HCT116 (cell line): ENCODE measurements at regions not wholly inside any gene's neighbourhood (a gene's known extent, or its start where the extent isn't known, plus 50 kb on each side); places are given as distances from the start of the nearest gene placed in this dataset.

Experiments
- ATAC-seq: fragments of 200-7000 bp; cut with Tn5 transposase; 2 replicates; pipeline ENCODE4 v1.9.1; 2020; ENCODE audit warnings: mild to moderate bottlenecking, moderate library complexity
- BruUV-seq: library from RNA; stranded (reverse); fragments of 400-500 nt; replicated peaks from 2 replicates; lab custom pipeline; 2021; lab: Mats Ljungman, UMichigan
- CTCF ChIA-PET: fragments of 300-600 bp; sonication (Branson Sonifier 250); formaldehyde crosslinking; loops from one replicate; lab custom pipeline; 2021; ENCODE audit warnings: antibody characterized with exemption; lab: Charles Lee
- POLR2A ChIA-PET: fragments of 300-600, 350-600 bp; sonication (Branson Sonifier 250); formaldehyde crosslinking; loops from one replicate; lab custom pipeline; 2021; ENCODE audit warnings: antibody characterized with exemption; lab: Charles Lee
- RAD21 ChIA-PET, 2 experiments: fragments of 300-600 bp; sonication (Branson Sonifier 250); formaldehyde crosslinking; loops; one replicate each; lab custom pipeline; 2023; ENCODE audit warnings: low total read pairs in 2 of 2; ENCODE audit not compliant: uncharacterized antibody in 2 of 2, unreplicated experiment in 2 of 2, low non-redundant PET in 1 of 2; lab: Charles Lee
- DNase-seq: peaks from one replicate; pipeline ENCODE4 v3.0.0-alpha.2; 2010; ENCODE audit warnings: low read depth, low spot score
- H2AFZ ChIP-seq: fragments of 200-600 bp; shearing (Covaris generic), sonication (generic); 2 replicates; pipeline ENCODE4 v1.6.1; 2017; ENCODE audit warnings: low read depth, mixed run types, mixed read lengths, antibody characterized with exemption, low read length; ENCODE audit not compliant: poor library complexity, severe bottlenecking
- H3K27ac ChIP-seq: 2 replicates; pipeline ENCODE4 v1.5.1; 2012; ENCODE audit warnings: low read depth, low read length
- H3K27me3 ChIP-seq: fragments of 200-600 bp; sonication (generic); 2 replicates; pipeline ENCODE4 v1.6.1; 2016; ENCODE audit warnings: mixed run types, low read length, mixed read lengths; ENCODE audit not compliant: insufficient read depth
- H3K36me3 ChIP-seq, 2 experiments: fragments of 200-500 bp in 1 of 2; fragments of 200-600 bp in 1 of 2; sonication (Bioruptor generic) in 1 of 2; sonication (generic) in 1 of 2; 2 replicates each; pipeline versions ENCODE4 v1.5.1 to v1.6.1; 2014 to 2016; ENCODE audit warnings: low read length in 2 of 2, inconsistent platforms in 1 of 2, mixed read lengths in 1 of 2, mixed run types in 1 of 2; ENCODE audit not compliant: insufficient read depth in 2 of 2, control insufficient read depth in 1 of 2
- H3K4me1 ChIP-seq, 2 experiments: fragments of 200-600 bp in 1 of 2; sonication (generic) in 1 of 2; 2 replicates each; pipeline versions ENCODE4 v1.5.1 to v1.6.1; 2012 to 2017; ENCODE audit warnings: low read length in 2 of 2, inconsistent platforms in 1 of 2, mild to moderate bottlenecking in 1 of 2, mixed read lengths in 1 of 2, mixed run types in 1 of 2, moderate library complexity in 1 of 2; ENCODE audit not compliant: insufficient read depth in 2 of 2, control insufficient read depth in 1 of 2
- H3K4me2 ChIP-seq: fragments of 200-600 bp; sonication (generic); 2 replicates; pipeline ENCODE4 v1.6.1; 2017; ENCODE audit warnings: mixed run types, low read length, mixed read lengths
- H3K4me3 ChIP-seq, 2 experiments: fragments of 200-600 bp in 1 of 2; sonication (generic) in 1 of 2; replicated peaks in 1 of 2; 2 replicates each; pipeline ENCODE4 v1.5.1; 2011 to 2016; ENCODE audit warnings: low read length in 2 of 2, control low read depth in 1 of 2, low read depth in 1 of 2, mild to moderate bottlenecking in 1 of 2, mixed read lengths in 1 of 2, mixed run types in 1 of 2
- H3K79me2 ChIP-seq: fragments of 200-600 bp; sonication (generic); 2 replicates; pipeline ENCODE4 v1.6.1; 2017; ENCODE audit warnings: mild to moderate bottlenecking, mixed run types, low read length, moderate library complexity, mixed read lengths; ENCODE audit not compliant: insufficient read depth
- H3K9ac ChIP-seq: fragments of 200-600 bp; sonication (generic); 2 replicates; pipeline ENCODE4 v1.6.1; 2016; ENCODE audit warnings: low read length, mixed read lengths
- H3K9me2 ChIP-seq: fragments of 200-600 bp; sonication (generic), shearing (Covaris generic); 2 replicates; pipeline ENCODE4 v1.6.1; 2017; ENCODE audit warnings: mixed run types, mild to moderate bottlenecking, moderate library complexity; ENCODE audit not compliant: insufficient read depth
- H3K9me3 ChIP-seq, 2 experiments: fragments of 200-500 bp in 1 of 2; fragments of 200-600 bp in 1 of 2; sonication (Bioruptor generic) in 1 of 2; sonication (generic) in 1 of 2; 2 replicates each; pipeline ENCODE4 v1.6.1; 2014 to 2017; ENCODE audit warnings: low read length in 2 of 2, mixed read lengths in 2 of 2, inconsistent platforms in 1 of 2, low read depth in 1 of 2, mild to moderate bottlenecking in 1 of 2, mixed run types in 1 of 2, moderate library complexity in 1 of 2; ENCODE audit not compliant: control insufficient read depth in 1 of 2, insufficient read depth in 1 of 2
- H4K20me1 ChIP-seq: fragments of 200-600 bp; sonication (generic), shearing (Covaris generic); 2 replicates; pipeline ENCODE4 v1.6.1; 2017; ENCODE audit warnings: mixed run types, mild to moderate bottlenecking, moderate library complexity; ENCODE audit not compliant: insufficient read depth
- CBX3 ChIP-seq: IDR thresholded peaks from 2 replicates; pipeline ENCODE4 v1.6.1; 2012; ENCODE audit warnings: low read depth
- EGR1 ChIP-seq: IDR thresholded peaks from 2 replicates; pipeline ENCODE4 v1.6.1; 2012; ENCODE audit warnings: low read depth
- ELF1 ChIP-seq: IDR thresholded peaks from 2 replicates; pipeline ENCODE4 v1.6.1; 2012; ENCODE audit warnings: low read depth, borderline replicate concordance
- EZH2 ChIP-seq: fragments of 200-600 bp; sonication (generic); IDR thresholded peaks from 2 replicates; pipeline ENCODE4 v1.6.1; 2017; ENCODE audit warnings: antibody characterized with exemption, mixed run types
- FOSL1 ChIP-seq: IDR thresholded peaks from 2 replicates; pipeline ENCODE4 v1.6.1; 2012; ENCODE audit warnings: low read depth
- JUND ChIP-seq: IDR thresholded peaks from 2 replicates; pipeline ENCODE4 v1.6.1; 2012
- MAX ChIP-seq: IDR thresholded peaks from 2 replicates; pipeline ENCODE4 v1.6.1; 2012
- POLR2AphosphoS5 ChIP-seq: IDR thresholded peaks from 2 replicates; pipeline ENCODE4 v1.6.1; 2011; ENCODE audit warnings: mild to moderate bottlenecking, low read depth, low read length, moderate library complexity
- SIN3A ChIP-seq: IDR thresholded peaks from 2 replicates; pipeline ENCODE4 v1.6.1; 2012; ENCODE audit warnings: low read depth
- SRF ChIP-seq: IDR thresholded peaks from 2 replicates; pipeline ENCODE4 v1.6.1; 2012; ENCODE audit warnings: low read depth
- TCF7L2 ChIP-seq: IDR thresholded peaks from 2 replicates; pipeline ENCODE4 v1.7.0; 2011; ENCODE audit warnings: borderline replicate concordance, inconsistent platforms; ENCODE audit not compliant: insufficient read depth, insufficient read length; ENCODE audit errors: extremely low read depth
- YY1 ChIP-seq: IDR thresholded peaks from 2 replicates; pipeline ENCODE4 v1.6.1; 2011; ENCODE audit warnings: low read length, low read depth, moderate library complexity, mild to moderate bottlenecking; ENCODE audit not compliant: insufficient replicate concordance; ENCODE audit errors: extremely low read depth
- ZFX ChIP-seq: fragments of 450-650 bp; IDR thresholded peaks from 2 replicates; pipeline ENCODE4 v1.6.1; 2017
- intact Hi-C: fragments of 100-400 bp; cut with micrococcal nuclease; formaldehyde crosslinking; loops from 2 replicates; pipeline ENCODE4 v1.10.0; 2022
- TF ChIP-seq, protein P1 (sequence below): IDR thresholded peaks from 2 replicates; pipeline ENCODE4 v1.6.1; 2012
- TF ChIP-seq, protein P2 (sequence below), 3 experiments: fragments of 200-600 bp in 1 of 3; sonication (generic) in 1 of 3; IDR thresholded peaks in 2 of 3; conservative IDR thresholded peaks in 1 of 3; 2 replicates each; pipeline ENCODE4 v1.5.1; 2012 to 2017; ENCODE audit warnings: low read depth in 2 of 3, low read length in 2 of 3, antibody characterized with exemption in 1 of 3, borderline replicate concordance in 1 of 3, control low read depth in 1 of 3, mild to moderate bottlenecking in 1 of 3, mixed read lengths in 1 of 3, mixed run types in 1 of 3, moderate library complexity in 1 of 3; ENCODE audit not compliant: insufficient read depth in 1 of 3

DNA sequence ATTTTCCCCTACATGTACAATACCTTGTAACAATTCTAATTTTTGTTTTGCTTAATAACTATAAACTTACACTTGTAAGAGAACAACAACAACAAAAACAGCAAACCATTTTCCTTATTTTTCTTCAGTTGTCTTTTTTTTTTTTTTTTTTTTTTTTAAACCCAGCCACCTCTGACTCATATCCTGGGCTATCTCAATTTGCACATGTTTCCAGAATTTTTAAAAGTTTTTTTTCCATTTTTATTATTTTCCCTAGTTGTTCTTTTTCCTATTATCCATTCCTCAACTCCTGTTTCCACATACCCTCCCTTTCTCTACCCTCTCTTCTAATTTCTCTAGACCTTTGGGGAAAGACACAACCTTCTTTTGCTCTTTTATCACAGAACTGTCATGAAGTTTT is 112.5 kb downstream of the EFEMP1 start:
- Histone ChIP-seq H3K27me3 (no peaks in the 10 kb centered on the region), H3K36me3 (no peaks in the 10 kb centered on the region), H3K79me2 (no peaks in the 10 kb centered on the region), H3K9me3 (no peaks in the 10 kb centered on the region), H3K9me2 (0 out of 2 replicates have a peak, but pooled peaks cover 4% of the 10 kb centered on the region), H3K4me3 (no peak overlapping the region), H3K27ac (no peak overlapping the region), H3K4me1 (no peaks in the 10 kb centered on the region), H3K4me2 (no peak overlapping the region), H4K20me1 (no peaks in the 10 kb centered on the region), H2AFZ (no peak overlapping the region), H3K9ac (no peak overlapping the region)
- ChIA-PET POLR2A (no interaction called here), RAD21 (no interaction called here), CTCF (no interaction called here)
- BruUV-seq = no TSS peak
- intact Hi-C loops = no loop called here
- no peak for ATAC-seq
- TF ChIP-seq JUND (no peak), MAX (no peak), SIN3A (no peak), POLR2AphosphoS5 (no peak), ZFX (no peak), FOSL1 (no peak)
- no peak for DNase-seq

GRCh38 chr2:55810622-55811020 is 113.0 kb downstream of the EFEMP1 start:
- Histone ChIP-seq H3K9me2 (0 out of 2 replicates have a peak, but pooled peaks cover 4% of the 10 kb centered on the region), H3K27ac (no peak overlapping the region), H3K27me3 (no peaks in the 10 kb centered on the region), H3K79me2 (no peaks in the 10 kb centered on the region), H3K36me3 (no peaks in the 10 kb centered on the region), H3K9me3 (no peaks in the 10 kb centered on the region), H3K4me2 (no peak overlapping the region), H3K4me3 (no peak overlapping the region), H3K9ac (no peak overlapping the region), H2AFZ (no peak overlapping the region), H4K20me1 (no peaks in the 10 kb centered on the region), H3K4me1 (no peaks in the 10 kb centered on the region)
- intact Hi-C loops = no loop called here
- BruUV-seq = no TSS peak
- no peak for TF ChIP-seq EGR1
- TF ChIP-seq ZFX = no peak
- TF ChIP-seq, protein P1, sequence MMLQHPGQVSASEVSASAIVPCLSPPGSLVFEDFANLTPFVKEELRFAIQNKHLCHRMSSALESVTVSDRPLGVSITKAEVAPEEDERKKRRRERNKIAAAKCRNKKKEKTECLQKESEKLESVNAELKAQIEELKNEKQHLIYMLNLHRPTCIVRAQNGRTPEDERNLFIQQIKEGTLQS = no peak
- TF ChIP-seq EZH2 = no peak
- no peak for TF ChIP-seq FOSL1
- no peak for TF ChIP-seq SIN3A
- TF ChIP-seq, protein P2, sequence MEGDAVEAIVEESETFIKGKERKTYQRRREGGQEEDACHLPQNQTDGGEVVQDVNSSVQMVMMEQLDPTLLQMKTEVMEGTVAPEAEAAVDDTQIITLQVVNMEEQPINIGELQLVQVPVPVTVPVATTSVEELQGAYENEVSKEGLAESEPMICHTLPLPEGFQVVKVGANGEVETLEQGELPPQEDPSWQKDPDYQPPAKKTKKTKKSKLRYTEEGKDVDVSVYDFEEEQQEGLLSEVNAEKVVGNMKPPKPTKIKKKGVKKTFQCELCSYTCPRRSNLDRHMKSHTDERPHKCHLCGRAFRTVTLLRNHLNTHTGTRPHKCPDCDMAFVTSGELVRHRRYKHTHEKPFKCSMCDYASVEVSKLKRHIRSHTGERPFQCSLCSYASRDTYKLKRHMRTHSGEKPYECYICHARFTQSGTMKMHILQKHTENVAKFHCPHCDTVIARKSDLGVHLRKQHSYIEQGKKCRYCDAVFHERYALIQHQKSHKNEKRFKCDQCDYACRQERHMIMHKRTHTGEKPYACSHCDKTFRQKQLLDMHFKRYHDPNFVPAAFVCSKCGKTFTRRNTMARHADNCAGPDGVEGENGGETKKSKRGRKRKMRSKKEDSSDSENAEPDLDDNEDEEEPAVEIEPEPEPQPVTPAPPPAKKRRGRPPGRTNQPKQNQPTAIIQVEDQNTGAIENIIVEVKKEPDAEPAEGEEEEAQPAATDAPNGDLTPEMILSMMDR (IDR thresholded peaks at IDR 0.05 in 2 of 3, conservative IDR thresholded peaks at IDR 0.05 in 1 of 3; ENCODE audit: borderline replicate concordance in 1 of 3, insufficient read depth in 1 of 3, low read depth in 2 of 3, low read length in 2 of 3) = no peak
- TF ChIP-seq ELF1 = no peak
- no peak for TF ChIP-seq CBX3
- TF ChIP-seq POLR2AphosphoS5 = no peak
- no peak for TF ChIP-seq TCF7L2
- no peak for TF ChIP-seq YY1
- no peak for TF ChIP-seq SRF
- CTCF ChIA-PET = no interaction called here
- no peak for ATAC-seq
- RAD21 ChIA-PET = no interaction called here
- DNase-seq = no peak
- POLR2A ChIA-PET = no interaction called here
